T-helper 2 cell treated with Interferon-gamma antibody and Interleukin-4, amounts not matched to agents 100 ng/mL and 5 ng/mL, for 36 hours (primary cell): ENCODE measurements at regions not wholly inside any gene's neighbourhood (a gene's known extent, or its start where the extent isn't known, plus 50 kb on each side); places are given as distances from the start of the nearest gene placed in this dataset.
"Not testable (repeated sequence)": the region's sequence is repeated elsewhere in the genome, so short reads cannot be mapped to it uniquely, and the experiment has no call there.

ENCODE experiments used
- intact Hi-C: fragments of 100-400 bp; cut with micrococcal nuclease; formaldehyde crosslinking; loops from one replicate; pipeline ENCODE4 v1.15.1; 2023

GRCh38 chr4:85102606-85103005, 136.1 kb upstream of the WDFY3 start:
- intact Hi-C loops, result no loop called here

DNA sequence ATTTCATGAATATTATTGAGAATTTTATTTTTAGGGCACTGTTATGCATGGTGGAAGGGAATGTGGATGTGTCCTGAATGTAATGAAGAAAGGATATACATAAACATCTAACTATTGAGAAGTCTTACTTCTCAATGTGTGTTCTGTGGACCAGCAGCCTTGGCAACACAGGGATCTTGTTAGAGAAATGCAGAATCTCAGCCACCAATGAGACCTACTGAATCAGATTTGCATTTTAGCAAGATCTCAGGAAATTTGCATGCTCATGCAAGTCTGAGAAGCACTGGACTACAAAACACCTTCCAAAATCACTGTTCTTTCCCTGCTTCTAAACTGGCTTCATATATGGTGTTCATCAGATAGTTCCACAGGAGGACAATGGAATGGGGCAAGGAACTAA, 139.7 kb upstream of the WDFY3 start:
- intact Hi-C loops, result no loop called here

DNA sequence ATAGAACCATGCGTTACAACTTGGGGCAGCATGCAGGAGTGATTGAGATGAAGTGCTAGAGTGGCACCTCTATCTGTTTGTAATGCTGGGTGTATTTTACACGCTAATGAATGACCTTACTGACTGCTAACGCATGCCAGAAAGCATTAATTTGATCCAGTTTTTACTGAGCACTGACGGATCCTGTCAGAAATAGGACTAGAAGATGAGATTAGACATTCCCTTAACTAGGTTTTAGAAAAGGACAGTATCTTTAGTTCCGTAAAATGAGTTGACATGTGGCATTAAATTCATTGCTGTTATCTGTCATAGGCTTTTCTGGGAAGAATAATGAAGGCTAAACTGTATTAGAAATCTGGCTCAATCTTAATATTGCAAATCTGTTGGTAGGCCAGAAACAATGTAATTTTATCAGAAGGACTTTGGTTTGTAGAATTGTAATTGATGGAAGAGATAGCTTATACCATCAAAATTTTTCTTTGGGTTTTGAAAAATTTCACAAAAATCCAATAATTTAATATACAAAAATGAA, 140.4 kb upstream of the WDFY3 start:
- intact Hi-C loops, result no loop called here

GRCh38 chr4:85107553-85107952, 141.1 kb upstream of the WDFY3 start:
- intact Hi-C loops, result no loop called here

GRCh38 chr4:85113706-85114105, 147.2 kb upstream of the WDFY3 start:
- intact Hi-C loops, result no loop called here

DNA sequence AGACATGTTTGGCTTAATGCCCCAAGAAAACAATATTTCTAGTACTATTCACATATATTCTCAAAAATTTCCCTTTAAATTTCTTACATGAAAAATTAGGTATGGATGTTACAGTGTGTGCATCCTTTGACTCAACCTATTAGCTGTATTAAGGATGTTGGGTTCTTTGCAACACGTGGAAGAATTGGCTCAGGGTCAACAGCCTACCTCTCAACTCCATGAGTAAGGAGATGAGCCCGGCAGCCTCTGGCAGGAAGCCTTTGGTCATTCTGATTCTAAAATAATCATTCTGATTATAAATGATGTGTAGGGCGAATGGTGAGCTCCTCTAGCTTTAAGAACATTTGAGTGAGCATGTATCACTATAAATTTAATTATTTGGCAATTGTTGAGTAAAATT, 148.0 kb upstream of the WDFY3 start:
- intact Hi-C loops, result no loop called here

DNA sequence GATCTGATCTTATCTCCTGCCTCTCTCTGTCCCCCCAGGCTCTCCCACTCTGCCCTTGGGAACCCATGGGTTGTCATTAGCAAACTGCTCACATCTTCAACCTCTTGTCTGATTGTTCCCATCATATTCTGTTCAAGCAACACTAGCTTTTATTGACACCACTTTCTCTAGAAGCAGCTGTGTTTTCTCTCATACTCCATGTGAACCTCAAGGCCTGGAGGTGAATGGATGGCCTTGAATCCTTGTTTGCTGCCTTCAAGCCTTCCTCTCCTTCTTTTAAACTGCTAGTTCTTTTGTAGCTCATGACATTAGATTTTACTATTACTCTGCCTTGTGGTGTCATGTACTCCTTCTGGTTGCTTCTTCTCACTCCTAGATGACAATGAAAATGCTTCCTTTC, 149.5 kb upstream of the WDFY3 start:
- intact Hi-C loops, result no loop called here

DNA sequence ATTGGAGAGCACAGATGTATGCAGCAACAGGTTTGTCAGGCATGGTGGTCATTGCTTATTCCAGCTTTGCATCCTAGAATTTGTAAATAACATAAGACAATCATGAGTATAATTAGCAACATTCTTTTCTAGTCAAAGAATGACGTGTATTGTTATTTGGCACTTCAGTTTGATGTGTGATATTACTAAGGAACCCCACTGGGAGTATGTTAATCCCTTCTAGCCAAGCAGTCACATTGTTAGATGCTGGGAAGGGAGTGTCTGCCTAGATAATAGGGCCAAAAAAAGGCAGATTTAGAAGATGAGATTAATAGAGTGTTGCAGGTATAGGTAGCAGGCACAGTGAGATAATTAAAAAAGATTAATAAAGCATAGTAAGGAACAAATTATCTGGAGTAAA, 159.2 kb upstream of the WDFY3 start:
- intact Hi-C loops, result no loop called here

- intact Hi-C loops, result no loop called here
Measured at GRCh38 chr4:85126991-85127591, 160.6 kb upstream of the WDFY3 start.

DNA sequence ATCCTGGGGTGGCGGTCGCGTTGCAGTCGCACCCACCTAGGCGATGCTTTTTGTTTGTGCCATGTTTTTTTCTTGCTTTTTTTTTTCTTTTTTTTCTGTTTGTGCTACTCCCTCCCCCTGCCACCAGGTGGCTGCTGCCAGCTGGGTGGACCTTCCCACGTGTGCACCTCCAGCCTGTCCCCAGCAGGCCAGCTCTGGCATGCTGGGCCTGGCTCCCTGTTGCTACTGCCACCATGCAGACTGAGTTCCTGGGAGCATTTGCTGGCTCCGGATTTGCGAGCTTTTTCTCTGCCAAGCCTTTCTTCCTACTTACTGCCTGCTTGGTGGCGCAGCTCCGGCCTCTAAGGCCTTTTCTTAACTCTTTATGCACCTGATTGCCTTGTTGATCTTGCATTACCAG, 161.2 kb upstream of the WDFY3 start:
- intact Hi-C loops, result no loop called here

DNA sequence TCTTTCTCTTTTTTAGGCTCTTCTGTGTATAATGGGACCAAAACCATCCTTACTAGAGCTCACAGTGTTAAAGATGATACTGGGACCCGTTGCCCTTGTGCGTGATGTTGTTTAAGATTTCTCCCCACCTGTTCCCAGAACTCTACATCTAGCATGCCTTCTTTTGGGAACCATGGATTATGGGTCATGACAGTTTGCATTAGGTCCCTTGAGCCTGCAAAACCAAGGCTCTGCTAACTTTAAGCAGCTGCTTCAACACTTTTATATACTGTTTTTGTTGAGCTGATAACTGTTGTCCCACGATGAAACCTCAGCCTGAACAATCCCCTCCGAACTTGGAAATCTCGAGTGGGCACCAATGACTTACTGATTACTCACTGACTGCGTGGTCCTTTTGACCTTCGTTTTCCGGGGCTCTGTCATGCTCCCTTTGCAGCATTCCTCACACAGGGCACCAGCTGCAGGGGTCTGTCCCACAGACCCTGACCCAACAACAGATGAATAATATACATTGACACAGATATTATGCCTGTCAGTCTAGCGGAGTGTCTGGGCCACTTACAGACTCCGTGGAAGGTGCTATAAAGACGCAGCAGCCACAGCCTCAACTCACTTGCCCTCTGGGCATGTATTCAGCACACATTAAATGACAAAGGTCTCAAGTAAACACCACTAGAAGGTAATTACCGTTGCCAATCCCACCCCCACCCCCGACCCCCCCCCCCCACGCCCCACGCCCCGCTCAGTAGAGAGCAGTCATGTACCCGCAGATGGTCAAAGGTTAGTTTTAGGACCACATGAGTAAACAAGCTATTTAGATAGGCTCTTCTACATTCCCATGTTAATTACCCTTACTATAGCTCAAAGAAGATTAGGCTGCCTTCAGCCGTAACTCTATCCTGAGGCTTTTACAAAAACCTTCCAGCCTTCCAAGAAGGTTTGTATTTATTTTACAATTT, 162.0 kb upstream of the WDFY3 start:
- intact Hi-C loops, result no loop called here

- intact Hi-C loops, result not testable (repeated sequence)
Measured at GRCh38 chr4:85129354-85130125, 163.1 kb upstream of the WDFY3 start.

DNA sequence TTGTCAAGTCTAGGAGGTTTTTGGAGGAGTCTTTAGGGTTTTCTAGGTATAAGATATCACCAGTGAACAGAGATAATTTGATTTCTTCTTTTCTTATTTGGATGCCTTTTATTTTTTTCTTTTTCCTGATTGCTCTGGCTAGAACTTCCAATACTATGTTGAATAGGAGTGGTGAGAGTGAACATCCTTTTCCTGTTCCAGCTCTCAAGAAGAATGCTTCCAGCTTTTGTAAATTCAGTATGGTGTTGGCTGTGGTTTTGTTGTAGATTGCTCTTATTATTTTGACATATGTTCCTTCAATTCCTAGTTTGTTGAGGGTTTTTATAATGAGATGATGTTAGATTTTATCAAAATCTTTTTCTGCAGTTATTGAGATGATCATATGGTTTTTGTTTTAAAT, 165.6 kb upstream of the WDFY3 start:
- intact Hi-C loops, result no loop called here

DNA sequence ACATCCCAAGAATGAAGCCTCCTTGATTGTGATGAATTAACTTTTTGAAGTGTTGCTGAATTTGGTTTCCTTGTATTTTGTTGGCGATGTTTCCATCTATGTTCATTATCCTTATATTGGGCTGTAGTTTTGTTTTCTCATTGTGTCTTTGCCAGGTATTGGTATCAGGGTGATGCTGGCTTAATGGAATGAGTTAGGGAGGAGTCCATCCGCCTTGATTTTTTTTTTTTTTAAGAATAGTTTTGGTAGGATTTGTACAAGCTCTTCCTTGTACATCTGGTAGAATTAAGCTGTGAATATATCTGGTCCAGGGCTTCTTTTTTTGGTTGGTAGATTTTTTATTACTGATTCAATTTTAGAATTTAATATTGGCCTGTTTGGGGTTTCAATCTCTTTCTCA, 166.1 kb upstream of the WDFY3 start:
- intact Hi-C loops, result no loop called here

GRCh38 chr4:85139749-85140148, 173.3 kb upstream of the WDFY3 start:
- intact Hi-C loops, result not testable (repeated sequence)

DNA sequence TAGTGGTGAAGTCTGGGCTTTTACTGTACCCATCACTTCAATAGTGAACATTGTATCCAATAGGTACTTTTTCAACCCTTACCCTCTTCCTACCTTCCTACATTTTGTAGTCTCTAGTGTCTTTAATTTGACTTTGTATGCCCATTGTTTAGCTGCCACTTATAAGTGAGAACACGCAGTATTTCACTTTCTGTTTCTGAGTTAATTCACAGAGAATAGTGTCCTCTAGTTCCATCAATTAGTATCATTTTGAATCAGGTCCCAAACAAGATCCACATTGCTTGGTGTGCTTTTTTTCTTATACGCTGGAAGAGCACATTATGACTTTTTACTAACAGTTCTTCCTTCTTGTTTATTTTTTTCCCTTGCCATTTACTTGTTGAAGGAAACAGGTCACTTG, 176.0 kb upstream of the WDFY3 start:
- intact Hi-C loops, result no loop called here

DNA sequence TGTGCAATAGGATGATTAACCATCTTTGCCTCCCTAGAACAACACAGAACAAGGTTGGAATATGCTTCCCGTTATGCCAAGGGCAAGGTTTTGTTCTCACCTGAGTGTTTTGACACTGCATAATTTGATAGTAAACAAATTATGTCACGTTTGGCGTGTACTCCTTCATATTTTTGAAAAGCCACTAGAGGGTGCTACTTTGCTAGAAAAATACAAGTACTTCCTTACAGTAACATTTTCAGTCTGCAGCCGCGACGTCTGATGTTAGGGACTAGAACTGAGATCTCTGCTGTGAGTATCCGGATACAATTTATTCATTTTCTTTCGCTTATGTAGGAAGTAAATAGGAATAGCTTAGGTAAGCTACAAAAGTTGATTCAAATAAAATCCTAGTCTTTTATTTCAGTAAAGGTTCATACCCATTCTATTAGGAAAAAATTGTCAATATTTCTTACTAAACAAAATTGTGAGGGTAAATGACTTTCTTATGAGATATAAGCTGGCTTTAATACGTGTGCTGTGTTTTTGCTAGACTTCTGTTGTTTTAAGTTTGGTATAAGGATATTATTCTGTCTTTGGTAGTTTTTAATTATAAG, 181.1 kb upstream of the WDFY3 start:
- intact Hi-C loops, result loop anchor here (1.0 to 5.0 kb wide), 2 partner anchors 601 to 895 kb away; no protein-coding TSS in a partner anchor

DNA sequence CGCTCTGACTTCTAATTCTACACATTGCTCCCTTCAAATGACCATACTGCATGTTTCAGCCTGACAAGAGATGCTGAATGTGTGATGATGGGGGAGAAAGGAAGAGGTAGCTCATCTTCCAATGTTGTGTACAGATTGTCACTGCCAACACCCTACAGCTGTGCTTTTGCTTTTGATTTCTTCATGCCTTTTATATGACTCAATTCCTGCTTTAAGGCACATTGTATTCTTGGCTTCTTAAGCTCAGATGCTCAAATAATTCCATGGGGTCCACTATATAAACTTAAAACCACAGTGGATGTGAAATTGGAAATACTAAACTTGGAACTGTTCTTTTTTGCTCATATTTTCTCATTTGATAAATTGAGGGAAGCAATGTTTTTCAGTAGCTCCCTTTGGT, 183.2 kb upstream of the WDFY3 start:
- intact Hi-C loops, result loop anchor here (5.0 kb wide), 1 partner anchor 893 kb away; no protein-coding TSS in a partner anchor

DNA sequence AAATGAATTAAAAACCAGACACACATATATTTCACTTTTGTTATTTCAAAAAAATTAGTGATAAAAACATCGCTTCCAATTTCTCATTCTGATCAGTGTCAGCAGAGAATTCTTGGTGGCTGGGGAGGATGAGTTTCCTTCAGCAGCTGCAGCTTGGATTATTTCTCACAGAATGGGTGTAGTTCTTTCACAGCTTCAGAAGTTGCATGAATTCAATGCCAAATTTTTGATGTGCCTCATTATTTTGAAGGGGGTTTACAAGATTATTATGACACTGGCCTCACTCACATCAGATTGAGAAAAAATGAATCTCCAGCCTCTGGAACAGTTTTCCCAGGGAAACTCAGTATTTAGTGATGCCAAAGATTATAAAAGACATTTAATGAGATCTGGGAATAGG, 184.9 kb upstream of the WDFY3 start:
- intact Hi-C loops, result no loop called here

DNA sequence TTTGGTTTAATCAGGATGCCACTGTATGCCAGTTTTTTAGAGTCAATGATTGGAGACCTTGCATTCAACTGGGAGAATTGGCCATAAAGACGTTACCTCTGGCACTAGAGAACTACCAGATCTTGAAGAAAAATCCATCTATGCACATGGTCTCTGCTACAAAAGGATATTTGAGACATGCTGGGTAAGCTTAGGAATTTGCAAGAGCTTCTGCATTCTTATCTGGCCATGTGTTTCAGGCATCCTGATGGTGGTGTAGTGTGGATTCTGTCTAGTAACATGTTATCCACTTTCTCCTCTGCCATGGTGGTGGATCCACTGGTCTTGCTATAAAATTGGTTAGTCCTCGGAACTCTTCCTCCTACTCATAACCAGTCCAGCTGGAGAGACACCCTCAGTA, 185.3 kb upstream of the WDFY3 start:
- intact Hi-C loops, result no loop called here

DNA sequence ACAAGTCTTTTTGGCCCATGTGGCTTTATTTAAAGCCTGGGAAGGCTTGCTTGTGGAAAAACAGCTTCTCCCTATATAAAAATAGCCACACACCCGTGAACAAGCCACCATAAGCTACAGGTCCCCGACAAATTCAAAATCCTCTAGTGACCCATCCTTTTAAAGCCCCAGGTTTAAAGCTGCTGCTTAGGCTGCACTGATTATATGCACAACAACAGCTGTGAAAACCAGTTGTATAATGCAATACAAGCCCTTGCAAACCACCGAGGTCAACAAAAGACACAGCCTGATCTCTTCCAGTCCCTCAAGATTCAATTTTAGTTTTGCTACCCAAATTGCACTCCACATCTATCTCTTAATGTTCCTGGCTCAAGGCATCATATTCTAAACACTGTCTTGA, 186.0 kb upstream of the WDFY3 start:
- intact Hi-C loops, result no loop called here
